ENCODE measurements at regions not wholly inside any gene's neighbourhood (a gene's known extent, or its start where the extent isn't known, plus 50 kb on each side); places are given as distances from the start of the nearest gene placed in this dataset.

DNA sequence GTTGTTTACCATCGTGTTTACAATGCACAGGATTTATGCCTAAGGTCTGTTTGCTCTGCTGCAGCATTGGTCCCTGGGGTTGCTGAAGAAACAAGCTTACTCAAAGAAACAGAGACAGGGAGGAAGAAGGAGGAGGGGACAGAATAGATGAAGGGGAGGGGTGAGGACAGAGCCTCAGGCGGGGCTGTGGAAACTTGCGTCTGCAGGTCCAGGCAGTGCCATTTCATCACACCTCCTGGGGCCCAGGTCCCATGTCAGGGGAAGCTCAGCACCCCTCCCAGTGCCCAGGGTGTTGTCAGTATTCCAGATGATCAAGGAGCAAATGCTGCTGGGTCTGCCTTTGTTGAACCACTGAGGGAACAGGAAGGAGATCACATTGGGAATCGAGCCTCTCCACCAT is 1406.8 kb downstream of the TBC1D22A start:
- no peak for DNase-seq

DNA sequence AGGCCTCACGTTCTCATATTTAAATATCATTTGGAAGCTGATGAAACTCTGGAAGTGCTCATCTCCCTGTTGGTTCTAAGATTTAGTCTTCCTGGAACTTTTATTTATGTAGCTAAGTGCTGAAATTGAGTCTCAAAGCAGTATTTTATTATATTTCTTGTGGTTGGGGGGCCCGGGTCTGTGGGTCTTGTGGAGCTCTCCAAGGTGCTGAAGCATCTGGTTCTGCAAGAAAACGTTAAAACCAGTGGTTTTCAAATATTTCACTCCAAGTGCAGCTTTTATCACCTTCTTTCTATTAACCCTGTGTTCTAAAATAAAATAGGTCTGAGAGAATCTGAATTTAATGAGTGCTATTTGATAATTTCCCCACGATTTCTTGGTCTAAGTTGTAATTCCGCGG is 1404.8 kb downstream of the TBC1D22A start:
- no peak for DNase-seq

DNA sequence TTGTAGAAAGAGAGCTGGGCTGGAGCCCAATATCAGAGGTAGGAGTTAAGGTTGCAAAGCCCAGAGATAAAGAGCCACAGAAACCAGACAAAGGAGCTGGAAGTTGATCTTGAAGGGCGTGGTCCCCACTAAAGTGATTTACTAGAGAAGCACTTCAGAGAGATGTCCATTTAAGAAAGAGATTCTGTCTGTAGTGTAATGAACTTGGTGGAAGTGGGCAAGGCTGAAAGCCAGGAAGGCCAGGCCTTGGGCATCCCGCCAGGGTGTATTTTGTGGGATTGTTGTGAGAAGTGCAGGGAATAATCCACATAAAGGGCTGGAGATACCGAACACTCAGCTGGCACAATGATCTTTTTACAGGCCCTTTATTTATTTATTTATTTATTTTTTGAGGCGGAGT is 1398.8 kb downstream of the TBC1D22A start:
- DNase-seq = no peak

DNA sequence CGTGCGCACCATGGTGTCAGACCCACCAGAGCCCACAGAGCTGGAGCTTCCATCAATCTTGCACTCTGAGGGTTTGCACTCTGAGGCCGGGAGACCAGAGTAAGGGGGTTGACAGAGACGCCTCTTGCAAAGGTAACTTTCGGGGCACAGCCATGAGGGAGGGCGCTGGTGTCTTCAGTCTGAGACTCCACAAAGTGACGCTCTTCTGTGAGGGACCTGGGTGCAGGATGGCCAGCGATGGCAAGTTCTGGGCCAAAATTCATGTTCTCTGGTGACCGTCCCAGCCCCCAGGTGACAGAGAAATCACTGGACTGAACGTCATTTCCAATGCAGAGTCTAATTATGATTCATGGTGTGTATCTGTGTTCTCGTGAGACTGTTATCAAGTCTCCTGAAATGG is 1395.2 kb downstream of the TBC1D22A start:
- no peak for DNase-seq

DNA sequence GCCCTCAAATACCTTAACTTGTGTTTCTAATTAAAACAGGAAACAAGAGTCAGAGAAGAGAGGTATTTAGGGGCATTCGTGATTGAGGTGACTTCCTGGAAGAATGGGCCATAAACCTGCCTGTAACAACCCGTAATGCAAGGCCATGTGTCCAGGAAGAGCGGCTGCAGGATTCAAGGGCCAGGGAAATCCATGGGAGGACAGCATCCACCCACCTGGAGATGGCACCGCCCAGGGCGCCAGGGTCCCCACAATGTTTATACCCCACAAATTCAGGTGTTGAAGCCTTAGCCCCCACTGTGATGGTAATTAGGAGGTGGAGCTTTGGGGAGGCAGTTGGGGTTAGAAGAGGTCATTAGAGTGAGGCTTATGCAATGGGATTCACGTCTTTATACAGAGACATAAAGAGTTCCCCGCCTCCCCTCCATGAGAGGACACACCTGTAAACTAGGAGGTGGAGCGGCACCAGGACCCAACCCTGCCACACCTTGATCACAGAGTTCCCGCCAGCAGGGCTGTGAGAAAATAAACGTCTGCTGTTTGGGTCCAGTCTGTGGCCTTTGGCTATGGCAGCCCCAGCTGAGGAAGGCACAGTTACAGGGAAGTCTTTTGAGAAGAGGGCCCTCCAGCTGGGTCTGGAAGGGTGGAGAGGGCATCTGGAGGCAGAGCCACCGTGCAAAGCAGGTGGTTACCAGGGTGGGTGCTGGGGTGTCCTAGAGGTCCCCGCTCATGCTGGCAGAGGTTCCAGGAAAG is 1394.3 kb downstream of the TBC1D22A start:
- DNase-seq = no peak

DNA sequence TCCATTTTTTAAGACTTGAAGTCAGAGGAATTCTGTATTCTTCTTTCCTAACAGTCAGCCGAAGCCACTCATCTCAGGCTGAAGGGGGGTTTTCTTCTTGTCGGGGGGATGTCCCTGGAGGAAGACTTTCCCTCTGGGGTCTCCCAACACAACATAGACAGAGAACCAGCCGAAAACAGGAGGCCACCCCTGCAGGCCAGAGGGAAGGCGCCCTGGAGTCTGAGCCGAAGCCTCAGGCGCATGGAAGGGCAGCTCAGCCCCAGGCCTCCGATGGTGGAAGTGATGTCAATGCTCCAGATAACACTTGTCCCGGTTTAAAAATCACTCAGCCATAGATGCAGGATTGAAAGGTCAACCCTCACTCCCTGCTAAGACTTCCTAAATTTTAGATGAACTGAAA is 1393.0 kb downstream of the TBC1D22A start:
- DNase-seq = no peak

DNA sequence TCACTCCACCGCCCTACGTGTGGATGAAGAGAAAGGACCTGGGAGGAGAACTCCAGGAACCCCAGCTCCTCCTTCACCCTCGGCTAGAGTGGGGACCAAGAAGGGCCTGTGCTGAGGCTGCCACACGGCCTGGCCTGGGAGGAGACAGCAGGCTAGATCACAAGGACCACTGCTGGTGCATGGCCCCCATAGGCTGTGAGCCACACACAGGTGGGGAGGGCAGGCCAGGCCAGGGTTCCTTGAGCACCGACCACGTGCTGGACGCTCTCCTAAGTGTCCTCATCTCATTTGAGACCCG is 1392.4 kb downstream of the TBC1D22A start:
- no peak for DNase-seq

DNA sequence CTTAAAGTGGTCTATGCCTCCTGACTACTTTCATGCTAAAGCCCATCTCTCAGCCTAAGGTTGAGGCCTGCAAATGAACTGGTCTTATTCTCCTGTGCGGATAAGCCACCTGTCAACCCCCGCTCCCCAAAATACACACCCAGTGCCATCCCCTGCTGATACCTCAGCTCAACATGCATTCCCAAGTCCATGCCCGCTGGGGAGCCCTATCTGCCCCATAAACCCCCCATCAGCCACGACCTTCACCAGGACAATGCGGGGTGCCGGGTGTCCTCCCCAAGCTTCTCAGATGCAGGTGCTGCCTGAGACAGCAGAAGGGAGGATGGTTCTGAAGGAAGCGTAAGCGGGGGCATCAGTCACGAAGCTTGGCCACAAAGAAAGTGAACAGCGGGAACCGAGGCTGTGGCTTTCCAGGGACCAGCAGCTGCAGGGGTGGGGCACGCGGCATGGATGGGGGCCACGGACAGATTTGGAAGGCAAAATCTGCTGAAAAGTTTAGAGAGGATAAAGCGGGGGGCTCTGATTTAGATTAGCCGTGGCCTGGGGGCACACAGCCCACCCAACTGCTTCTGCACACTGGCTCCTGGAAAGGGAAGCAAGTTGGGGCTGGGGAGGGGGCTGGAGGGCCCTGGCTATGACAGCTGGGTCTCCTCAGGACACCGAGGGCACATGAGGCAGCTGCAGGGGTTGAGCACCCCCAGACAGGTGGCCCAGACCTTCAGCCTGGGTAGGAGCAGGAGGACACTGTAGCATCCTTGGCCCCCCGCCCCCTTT is 1391.9 kb downstream of the TBC1D22A start:
- no peak for DNase-seq

DNA sequence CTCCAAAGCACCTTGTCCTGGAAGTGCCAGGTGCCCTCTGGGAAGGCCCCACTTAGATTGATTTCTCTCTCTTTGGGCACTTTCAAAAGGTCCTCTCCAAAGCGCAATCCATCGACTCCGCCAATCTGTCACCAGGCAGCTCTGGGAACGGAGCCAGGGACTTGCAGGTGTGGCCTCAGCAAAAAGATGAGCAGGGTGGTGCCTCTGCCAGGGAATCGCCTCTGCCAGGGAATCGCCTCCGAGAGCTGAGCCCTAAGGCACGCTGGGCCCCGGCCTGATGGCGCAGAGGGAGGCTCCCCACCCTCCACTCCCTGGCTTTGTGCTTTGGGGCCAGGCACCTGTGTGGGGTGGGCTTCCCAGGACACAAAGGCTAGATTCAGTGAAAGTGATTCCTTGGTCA is 1391.3 kb downstream of the TBC1D22A start:
- DNase-seq = no peak

DNA sequence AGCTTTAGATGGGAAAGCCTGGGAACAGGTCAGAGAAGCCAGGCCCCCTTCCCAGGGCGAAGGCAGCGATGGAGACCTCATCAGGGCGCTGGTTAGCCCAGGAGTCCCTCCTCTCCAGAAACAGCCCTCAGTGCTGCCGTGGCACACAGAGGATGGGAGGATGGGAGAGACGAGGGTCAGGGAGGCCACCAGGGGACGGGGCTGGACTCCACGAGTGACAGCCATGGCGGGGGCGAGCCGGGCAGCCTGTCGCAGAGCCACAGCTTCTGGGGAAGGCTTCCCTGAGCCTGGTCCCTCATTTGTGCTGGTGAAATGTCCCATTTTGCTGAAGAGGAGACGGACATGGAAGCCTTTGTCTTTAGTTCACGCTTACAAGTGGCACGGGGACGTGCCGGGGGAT is 1390.5 kb downstream of the TBC1D22A start:
- DNase-seq = no peak

DNA sequence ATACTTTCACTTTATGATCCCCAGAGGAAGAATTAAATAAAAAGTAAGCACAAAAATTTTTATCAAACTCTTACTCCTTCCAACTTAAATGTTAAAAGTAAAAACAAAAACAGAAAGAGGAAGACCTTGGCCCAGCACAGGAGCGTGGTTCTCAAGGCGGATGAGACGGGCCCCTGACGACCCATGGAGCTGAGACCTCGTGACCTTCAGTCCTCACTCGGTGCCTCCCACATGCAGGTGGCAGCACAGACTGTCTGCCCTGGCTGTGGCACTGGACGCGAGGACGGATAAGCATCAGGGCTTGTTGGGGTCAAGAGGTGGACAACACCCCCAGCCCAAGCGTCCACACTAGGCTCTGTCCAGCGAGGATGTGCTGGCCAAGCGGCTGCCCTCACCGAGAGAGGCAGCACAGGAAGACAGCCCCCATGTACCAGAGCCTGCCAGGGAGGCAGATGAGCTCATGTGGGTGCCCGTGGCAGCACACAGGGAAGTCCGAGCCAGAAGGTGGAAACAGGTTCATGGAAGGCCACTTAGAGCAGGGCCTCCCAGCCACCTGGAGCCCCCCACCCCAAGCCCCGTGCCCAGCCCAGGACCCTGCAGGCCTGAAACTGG is 1389.8 kb downstream of the TBC1D22A start:
- DNase-seq = no peak

DNA sequence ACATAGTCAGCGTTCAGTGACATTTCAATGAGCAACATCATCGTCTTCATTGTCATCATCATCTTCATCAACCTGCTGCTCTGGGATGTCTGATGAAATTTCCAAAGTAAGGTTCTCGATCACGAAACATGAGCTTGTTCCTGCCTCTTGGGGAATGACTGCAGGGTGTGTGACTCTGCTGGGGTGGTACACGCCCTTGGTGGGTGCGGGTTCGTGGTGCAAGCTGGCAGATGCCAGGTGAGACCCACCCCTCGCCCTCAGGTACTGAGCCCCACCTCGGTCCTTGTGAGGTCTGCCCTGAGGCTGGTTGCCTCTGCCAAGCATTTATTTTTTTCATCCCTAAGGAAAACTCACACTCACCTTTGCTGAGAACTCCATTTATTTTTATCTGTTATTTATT is 1389.2 kb downstream of the TBC1D22A start:
- no peak for DNase-seq

DNA sequence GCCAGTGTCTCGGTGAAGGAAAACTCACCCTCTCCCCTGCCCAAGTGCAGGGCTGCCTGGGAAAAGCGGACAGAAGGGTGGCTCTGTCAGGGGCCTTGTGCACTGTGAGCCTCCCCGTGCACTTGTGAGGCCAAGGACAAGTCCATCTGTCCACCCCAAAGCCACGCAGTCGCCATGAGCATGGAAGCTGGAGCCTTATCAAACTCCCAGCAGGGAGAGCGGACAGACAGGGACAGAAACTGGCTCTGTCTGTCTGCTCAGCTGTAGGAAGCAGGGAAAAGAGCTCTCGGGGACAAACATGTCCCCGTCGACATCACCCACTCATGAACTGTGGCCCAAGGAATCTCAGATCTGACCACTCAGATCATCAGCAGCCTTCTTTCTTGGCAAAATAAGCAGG is 1385.4 kb downstream of the TBC1D22A start:
- no peak for DNase-seq

DNA sequence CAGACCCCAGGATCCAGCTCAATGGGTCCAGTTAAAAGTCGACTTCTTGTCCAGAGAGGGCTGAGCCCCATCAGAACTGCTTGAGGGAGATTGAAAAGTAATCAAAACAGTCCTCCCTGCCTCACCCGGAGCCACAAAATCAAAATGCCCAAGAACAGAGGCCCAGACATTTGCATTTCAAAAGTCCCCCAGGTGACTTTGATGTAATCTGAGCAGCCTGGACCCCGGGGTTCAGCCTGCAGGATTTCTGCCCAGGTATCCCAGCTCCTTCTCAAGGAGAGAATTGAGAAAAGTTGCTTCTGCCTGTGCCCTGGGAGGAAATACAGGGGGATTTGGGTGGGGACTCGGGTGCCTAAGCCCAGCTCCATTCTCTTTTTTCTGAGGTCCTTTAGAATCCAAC is 1385.0 kb downstream of the TBC1D22A start:
- no peak for DNase-seq

DNA sequence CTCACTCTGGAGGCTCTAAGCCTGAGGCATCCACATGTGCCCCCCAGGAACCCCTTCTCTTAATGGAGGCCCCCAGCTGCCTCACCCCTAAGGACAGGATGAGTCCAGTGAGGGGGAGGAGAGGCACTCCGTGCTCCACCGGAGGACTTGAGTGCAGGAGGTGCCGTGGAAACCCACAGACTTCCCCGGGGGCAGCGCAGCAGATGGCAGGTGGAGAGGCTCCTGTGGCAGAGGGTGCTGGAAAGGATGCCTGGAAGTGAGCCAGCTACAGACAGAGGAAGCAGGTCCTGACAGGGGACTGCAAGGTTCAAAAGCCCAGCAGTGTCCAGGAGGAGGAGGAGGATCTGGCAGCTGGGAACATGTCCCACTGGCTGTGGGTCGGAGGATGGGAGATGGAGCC is 1384.0 kb downstream of the TBC1D22A start:
- no peak for DNase-seq

DNA sequence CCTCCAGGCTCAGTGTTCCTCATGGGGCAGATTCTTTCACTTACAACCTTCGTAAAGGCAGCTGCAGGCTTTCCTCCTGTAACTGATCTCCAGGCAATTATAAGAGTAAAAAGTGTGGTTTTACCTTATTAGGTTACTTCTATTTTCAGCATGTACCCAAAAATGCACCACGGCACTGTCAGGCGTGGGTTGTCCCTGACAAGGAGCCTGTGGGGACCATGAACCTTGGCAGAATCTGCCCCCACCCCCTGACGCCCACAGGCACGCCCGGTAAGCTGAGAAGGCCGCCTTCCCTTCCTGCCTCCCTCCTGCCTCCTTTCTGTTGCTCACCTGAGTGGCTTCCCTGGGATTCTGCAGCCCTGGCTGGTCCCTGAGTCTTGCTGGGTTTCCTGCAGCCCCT is 1383.3 kb downstream of the TBC1D22A start:
- no peak for DNase-seq

DNA sequence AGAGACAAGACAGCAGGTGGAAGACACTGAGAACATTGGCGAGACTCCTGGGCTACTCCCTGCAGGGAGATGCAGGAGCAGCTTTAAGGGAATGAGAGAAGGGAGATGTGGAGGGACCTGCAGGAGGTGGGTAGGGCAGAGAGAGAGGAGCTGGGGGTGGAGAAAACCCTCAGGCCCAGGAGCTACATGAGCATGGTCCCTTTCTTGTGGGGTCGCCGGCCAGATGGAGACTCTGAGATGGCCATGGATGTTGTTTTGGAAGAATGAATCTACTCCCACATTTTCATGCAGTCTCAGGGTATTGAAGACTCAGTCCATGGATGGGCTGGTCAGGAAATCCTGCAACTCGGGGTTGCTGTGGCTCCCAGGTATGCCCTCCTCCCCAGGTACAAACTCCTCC is 1381.9 kb downstream of the TBC1D22A start:
- DNase-seq = no peak

DNA sequence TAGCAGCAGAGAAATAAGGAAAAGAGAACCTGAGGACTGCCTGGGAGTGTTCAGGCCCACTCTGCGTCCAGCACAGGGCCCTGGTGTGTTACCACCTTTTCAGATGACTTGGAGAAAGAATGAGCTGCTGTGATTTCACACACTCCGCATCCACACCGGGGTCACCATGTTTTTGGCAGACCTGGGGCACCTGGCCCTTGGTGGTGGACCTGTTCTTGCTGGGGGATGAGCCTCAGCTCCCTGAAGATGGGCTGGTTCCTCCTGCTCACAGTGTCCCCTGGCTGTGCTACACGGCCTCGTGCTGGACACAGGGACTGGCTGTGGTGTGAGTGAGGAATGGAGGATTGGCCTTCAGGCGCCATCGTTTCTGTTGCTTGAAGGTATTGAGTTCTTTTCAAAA is 1381.4 kb downstream of the TBC1D22A start:
- DNase-seq = no peak

DNA sequence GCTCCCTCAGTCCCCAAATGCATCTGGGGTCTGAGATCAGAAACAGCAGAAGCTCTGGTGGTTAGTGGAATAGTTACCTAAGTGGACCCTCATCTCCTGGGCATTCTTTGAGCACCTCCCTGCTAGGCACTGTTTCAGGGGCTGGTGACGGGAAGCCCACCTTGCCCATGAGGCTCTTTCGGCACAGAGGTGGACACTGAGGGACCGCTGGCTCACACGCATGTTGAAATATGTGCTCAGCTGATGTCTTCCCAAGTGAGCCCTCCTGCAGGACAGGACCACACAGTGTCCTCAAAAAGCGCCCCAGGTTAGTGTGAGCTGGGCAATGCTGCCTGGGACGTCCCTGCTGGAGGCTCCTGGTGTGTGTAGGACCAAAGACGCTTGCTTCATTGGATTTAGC is 1379.9 kb downstream of the TBC1D22A start:
- DNase-seq = no peak

DNA sequence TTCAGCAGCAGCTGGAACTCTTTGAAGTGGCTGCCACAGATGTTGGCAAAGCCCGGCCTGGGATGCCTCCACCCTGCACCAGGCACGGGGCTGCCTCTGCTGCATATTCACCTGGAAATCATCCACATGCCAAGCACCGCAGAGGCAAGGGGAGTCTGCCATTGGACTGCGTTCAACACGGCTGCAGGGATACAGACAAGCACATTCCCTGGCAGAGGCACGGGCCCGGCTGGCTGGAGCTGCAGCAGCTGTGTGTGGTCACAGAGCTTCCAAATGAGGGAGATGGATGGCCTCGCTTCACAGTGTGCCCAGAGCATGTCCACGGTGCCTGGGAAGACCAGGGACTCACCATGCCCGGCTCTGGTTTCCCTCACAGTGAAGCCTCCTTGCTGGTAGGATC is 1378.9 kb downstream of the TBC1D22A start:
- no peak for DNase-seq

DNA sequence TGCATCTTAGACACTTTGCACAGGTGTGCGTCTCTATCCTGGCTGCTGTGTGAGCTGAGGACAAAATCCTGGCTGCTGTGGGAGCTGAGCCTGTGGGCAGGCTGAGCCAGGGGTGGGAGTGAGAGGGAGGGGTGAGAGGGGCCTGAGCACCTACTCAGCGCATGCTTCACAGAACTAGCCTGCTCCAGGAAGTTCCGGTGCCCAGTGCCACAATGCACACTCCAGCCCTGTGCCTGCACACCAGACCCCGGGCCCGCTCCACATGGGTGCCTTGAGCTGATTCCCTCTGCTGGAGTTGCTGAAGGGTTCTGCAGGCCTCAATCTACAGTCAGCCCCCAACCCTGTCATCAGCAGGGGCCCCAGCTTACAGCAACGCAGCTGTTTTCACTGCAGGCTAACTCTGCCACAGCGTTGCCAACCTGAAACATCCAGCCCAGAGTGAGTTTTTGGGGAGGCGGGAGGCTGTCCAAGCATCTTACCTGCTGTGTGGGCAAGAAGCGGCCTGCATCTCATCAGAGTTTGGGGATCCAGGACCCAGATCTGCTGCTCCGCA is 1377.9 kb downstream of the TBC1D22A start:
- DNase-seq = no peak

DNA sequence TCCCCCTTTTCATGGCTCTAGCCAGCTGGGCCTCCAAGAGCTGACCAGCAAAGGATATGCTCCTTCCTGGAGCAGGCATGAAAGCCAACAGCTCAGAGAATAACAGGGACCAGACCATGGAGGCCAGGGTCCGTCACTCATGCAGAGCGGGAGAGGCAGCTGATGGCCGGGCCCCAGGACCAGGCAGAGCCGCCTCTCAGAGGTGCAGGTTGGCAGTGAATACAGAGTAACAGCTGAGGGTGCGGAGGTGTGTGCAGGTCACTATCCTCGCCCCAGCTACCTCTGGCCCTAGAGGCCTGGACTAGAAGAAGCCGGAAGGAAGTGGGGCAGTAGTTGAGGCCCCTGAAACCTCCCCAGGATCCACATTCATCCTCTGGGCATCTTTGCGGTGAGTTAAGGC is 1377.3 kb downstream of the TBC1D22A start:
- no peak for DNase-seq

DNA sequence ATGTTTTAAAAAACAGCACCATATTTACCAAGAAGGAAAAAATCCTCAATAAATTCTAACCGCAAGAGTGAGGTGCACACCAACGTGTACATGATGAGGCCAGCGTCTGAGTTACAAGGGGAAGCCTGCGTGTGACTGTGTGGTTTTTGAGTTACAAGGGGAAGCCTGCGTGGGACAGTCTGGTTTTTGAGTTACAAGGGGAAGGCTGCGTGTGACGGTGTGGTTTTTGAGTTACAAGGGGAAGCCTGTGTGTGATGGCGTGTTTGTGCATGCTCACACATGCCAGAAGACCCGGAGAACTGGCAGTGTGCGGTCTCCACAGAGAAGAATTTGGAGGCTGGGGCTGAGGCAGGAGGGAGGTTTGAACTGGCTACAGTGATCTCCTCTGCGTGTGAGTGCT is 1376.4 kb downstream of the TBC1D22A start:
- no peak for DNase-seq

DNA sequence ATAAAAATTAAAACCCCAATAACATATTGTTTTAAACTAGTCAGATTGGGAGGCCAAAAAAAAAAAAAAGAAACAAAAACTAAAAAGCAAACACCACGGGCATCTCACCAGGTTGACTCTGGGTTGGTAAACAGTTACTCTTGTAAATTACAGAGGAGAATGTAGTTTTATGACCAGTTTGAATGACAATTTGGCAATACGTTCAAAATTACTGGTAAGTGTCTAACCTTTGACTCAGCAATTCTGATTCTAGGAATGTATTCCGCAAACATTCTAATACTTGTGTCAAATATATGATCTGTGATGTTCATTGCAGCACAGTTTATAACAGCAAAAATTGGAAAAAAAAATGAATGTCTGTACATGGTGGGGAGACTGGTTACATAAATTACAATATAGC is 1376.0 kb downstream of the TBC1D22A start:
- DNase-seq = no peak

Measured in NCI-H1417 treated with DMSO at 0.1 percent for 48 hours (cell line).